ENCODE measurements at regions not wholly inside any gene's neighbourhood (a gene's known extent, or its start where the extent isn't known, plus 50 kb on each side); places are given as distances from the start of the nearest gene placed in this dataset.

DNA sequence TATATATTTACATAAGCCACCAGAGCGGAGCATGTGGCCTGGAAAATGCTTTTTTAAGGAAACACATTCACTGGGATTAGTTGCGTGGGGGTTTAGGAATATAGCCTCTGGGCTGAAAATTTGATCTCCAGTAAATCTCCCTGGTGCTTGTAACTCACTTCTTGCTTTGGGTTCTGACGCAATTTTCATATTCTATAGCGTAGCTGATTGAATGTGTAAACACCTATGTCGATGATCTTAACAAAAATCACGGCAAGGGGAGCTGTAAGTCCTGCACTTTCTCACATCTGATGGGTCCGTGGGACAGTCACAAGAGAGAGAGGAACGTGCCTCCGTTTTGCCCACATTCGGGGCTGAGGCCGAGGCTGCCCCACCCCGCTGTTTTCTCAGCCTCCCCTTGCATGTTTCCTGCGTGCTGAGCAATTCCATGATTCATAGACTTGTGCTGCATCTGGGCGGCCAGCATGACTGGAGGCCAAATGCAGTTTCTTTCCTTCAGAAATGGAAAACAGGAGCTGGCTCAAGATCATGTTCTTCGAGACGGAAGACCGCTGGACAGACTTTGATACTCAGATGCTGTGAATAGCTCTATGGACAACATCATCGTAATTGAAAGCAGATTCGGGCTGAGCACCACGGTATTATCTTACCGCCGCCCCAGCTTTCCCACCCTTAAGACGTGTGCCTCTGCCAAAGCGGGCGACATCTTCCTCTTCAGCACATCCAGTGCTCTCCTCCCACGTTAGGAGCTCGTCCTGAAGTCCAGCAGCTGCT is 109.2 kb downstream of the TMEM18 start:
- TF ChIP-seq, protein P1, sequence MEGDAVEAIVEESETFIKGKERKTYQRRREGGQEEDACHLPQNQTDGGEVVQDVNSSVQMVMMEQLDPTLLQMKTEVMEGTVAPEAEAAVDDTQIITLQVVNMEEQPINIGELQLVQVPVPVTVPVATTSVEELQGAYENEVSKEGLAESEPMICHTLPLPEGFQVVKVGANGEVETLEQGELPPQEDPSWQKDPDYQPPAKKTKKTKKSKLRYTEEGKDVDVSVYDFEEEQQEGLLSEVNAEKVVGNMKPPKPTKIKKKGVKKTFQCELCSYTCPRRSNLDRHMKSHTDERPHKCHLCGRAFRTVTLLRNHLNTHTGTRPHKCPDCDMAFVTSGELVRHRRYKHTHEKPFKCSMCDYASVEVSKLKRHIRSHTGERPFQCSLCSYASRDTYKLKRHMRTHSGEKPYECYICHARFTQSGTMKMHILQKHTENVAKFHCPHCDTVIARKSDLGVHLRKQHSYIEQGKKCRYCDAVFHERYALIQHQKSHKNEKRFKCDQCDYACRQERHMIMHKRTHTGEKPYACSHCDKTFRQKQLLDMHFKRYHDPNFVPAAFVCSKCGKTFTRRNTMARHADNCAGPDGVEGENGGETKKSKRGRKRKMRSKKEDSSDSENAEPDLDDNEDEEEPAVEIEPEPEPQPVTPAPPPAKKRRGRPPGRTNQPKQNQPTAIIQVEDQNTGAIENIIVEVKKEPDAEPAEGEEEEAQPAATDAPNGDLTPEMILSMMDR (IDR thresholded peaks at IDR 0.05): no peak
- no peak for TF ChIP-seq POLR2A (IDR thresholded peaks at IDR 0.05)
- TF ChIP-seq POLR2AphosphoS5 (IDR thresholded peaks at IDR 0.05; ENCODE audit: insufficient read depth in 1 of 2, low read depth in 1 of 2): peak; percentile 69 to 86

Data from vagina (tissue), 2 donors.